Panc1 (cell line): ENCODE measurements at regions not wholly inside any gene's neighbourhood (a gene's known extent, or its start where the extent isn't known, plus 50 kb on each side); places are given as distances from the start of the nearest gene placed in this dataset.

Experiments used
- ATAC-seq: fragments of 200-7000 bp; cut with Tn5 transposase; 2 replicates; pipeline ENCODE4 v1.9.1; 2020; ENCODE audit warnings: mild to moderate bottlenecking, moderate library complexity
- BruUV-seq: library from RNA; stranded (reverse); fragments of 400-500 nt; replicated peaks from 2 replicates; lab custom pipeline; 2021; lab: Mats Ljungman, UMichigan
- CTCF ChIA-PET: fragments of 300-600 bp; sonication (Branson Sonifier 250); formaldehyde crosslinking; loops from one replicate; lab custom pipeline; 2022; ENCODE audit warnings: antibody characterized with exemption; lab: Charles Lee
- POLR2A ChIA-PET: fragments of 300-600 bp; sonication (Branson Sonifier 250); formaldehyde crosslinking; loops from one replicate; lab custom pipeline; 2022; ENCODE audit warnings: antibody characterized with exemption; lab: Charles Lee
- DNase-seq: peaks from one replicate; pipeline ENCODE4 v3.0.0-alpha.2; 2010; ENCODE audit warnings: low read depth, low spot score
- H3K27ac ChIP-seq: 2 replicates; pipeline ENCODE4 v1.5.1; 2011; ENCODE audit warnings: mild to moderate bottlenecking, low read length, inconsistent platforms
- H3K27me3 ChIP-seq: fragments of 200-500 bp; sonication (Bioruptor generic); 2 replicates; pipeline ENCODE4 v1.6.0; 2014; ENCODE audit warnings: low read length, inconsistent platforms; ENCODE audit not compliant: control insufficient read depth, insufficient read depth
- H3K36me3 ChIP-seq: fragments of 200-500 bp; sonication (Bioruptor generic); 2 replicates; pipeline ENCODE4 v1.5.1; 2014; ENCODE audit warnings: inconsistent platforms, mild to moderate bottlenecking, low read length, moderate library complexity; ENCODE audit not compliant: control insufficient read depth, insufficient read depth
- H3K4me1 ChIP-seq: 2 replicates; pipeline ENCODE4 v1.5.1; 2011; ENCODE audit warnings: inconsistent platforms, mild to moderate bottlenecking, low read length, moderate library complexity; ENCODE audit not compliant: control insufficient read depth, insufficient read depth
- H3K4me3 ChIP-seq, 2 experiments: 2 replicates each; pipeline ENCODE4 v1.5.1; 2011 to 2012; ENCODE audit warnings: low read depth in 2 of 2, low read length in 2 of 2, mild to moderate bottlenecking in 2 of 2, inconsistent platforms in 1 of 2, moderate library complexity in 1 of 2
- H3K9me3 ChIP-seq: fragments of 200-500 bp; sonication (Bioruptor generic); 2 replicates; pipeline ENCODE4 v1.5.1; 2014; ENCODE audit warnings: low read depth, mild to moderate bottlenecking, inconsistent platforms, low read length, moderate library complexity; ENCODE audit not compliant: control insufficient read depth, insufficient read depth
- CTCF ChIP-seq: fragments of 450-650 bp; IDR thresholded peaks from 2 replicates; pipeline ENCODE4 v1.5.1; 2017; ENCODE audit warnings: mild to moderate bottlenecking
- POLR2AphosphoS5 ChIP-seq: IDR thresholded peaks from 2 replicates; pipeline ENCODE4 v1.6.1; 2012; ENCODE audit warnings: mild to moderate bottlenecking, low read depth, low read length, moderate library complexity
- REST ChIP-seq, 2 experiments: IDR thresholded peaks; 2 replicates each; pipeline ENCODE4 v1.6.1; 2011 to 2012; ENCODE audit warnings: low read depth in 2 of 2, control low read depth in 1 of 2, low read length in 1 of 2, mild to moderate bottlenecking in 1 of 2, moderate library complexity in 1 of 2; ENCODE audit not compliant: insufficient read depth in 1 of 2
- SIN3A ChIP-seq: IDR thresholded peaks from 2 replicates; pipeline ENCODE4 v1.6.1; 2012; ENCODE audit warnings: low read depth, mild to moderate bottlenecking, low read length, moderate library complexity, borderline replicate concordance; ENCODE audit not compliant: insufficient read depth
- TCF7L2 ChIP-seq: IDR thresholded peaks from 2 replicates; pipeline ENCODE4 v1.6.1; 2011; ENCODE audit warnings: mild to moderate bottlenecking, low read depth, low read length, inconsistent platforms
- in situ Hi-C: cut with HindIII; loops from 2 replicates; pipeline ENCODE4 v1.10.0; 2016; ENCODE audit warnings: low sequenced_read_pairs, low pct_unique_long_range_greater_than_20kb
- intact Hi-C: fragments of 100-400 bp; cut with micrococcal nuclease; formaldehyde crosslinking; loops from one replicate; pipeline ENCODE4 v1.10.0; 2022; ENCODE audit not compliant: unreplicated experiment

- intact Hi-C loops (no loop called here), in situ Hi-C loops (no loop called here)
- ChIA-PET CTCF (no interaction called here), POLR2A (no interaction called here)
- H3K36me3 ChIP-seq: no peaks in the 10 kb centered on the region
- DNase-seq: no peak
- no TSS peak for BruUV-seq
- ATAC-seq: no peak
- no peak overlapping the region for H3K4me3 ChIP-seq
- no peaks in the 10 kb centered on the region for H3K9me3 ChIP-seq
- TF ChIP-seq POLR2AphosphoS5 (no peak), REST (IDR thresholded peaks at IDR 0.05; ENCODE audit: insufficient read depth in 1 of 2, low read depth in 2 of 2, low read length in 1 of 2) (no peak), TCF7L2 (no peak)
- no peaks in the 10 kb centered on the region for H3K27me3 ChIP-seq
- H3K4me1 ChIP-seq: no peaks in the 10 kb centered on the region
- H3K27ac ChIP-seq: no peak overlapping the region
Observed at GRCh38 chr14:98894600-98894999, 377.4 kb downstream of the BCL11B start.

GRCh38 chr14:98896449-98896848 is 375.5 kb downstream of the BCL11B start:
- POLR2A ChIA-PET: no interaction called here
- Histone ChIP-seq H3K4me1 (no peaks in the 10 kb centered on the region), H3K9me3 (no peaks in the 10 kb centered on the region), H3K27me3 (no peaks in the 10 kb centered on the region), H3K4me3 (no peak overlapping the region), H3K27ac (no peak overlapping the region), H3K36me3 (no peaks in the 10 kb centered on the region)
- ATAC-seq (no peak), DNase-seq (no peak)
- intact Hi-C loops: no loop called here
- CTCF ChIA-PET: no interaction called here
- TF ChIP-seq REST (IDR thresholded peaks at IDR 0.05; ENCODE audit: insufficient read depth in 1 of 2, low read depth in 2 of 2, low read length in 1 of 2): no peak
- TF ChIP-seq SIN3A: no peak
- no peak for TF ChIP-seq POLR2AphosphoS5
- no peak for TF ChIP-seq TCF7L2
- no peak for TF ChIP-seq CTCF
- BruUV-seq: no TSS peak
- in situ Hi-C loops: no loop called here
